Activated CD4-positive, alpha-beta memory T cell treated with anti-CD3 and anti-CD28 coated beads, Interleukin-2, amount 10 ng/mL, durations not matched to agents 7 days and 5 days (primary cell): ENCODE measurements at regions not wholly inside any gene's neighbourhood (a gene's known extent, or its start where the extent isn't known, plus 50 kb on each side); places are given as distances from the start of the nearest gene placed in this dataset.

Experiments
- CTCF ChIA-PET: fragments of 350-600 bp; sonication (Branson Sonifier 250); formaldehyde crosslinking; loops from one replicate; lab custom pipeline; 2021; ENCODE audit warnings: antibody characterized with exemption, inconsistent platforms; lab: Charles Lee
- POLR2A ChIA-PET: fragments of 350-600 bp; sonication (Branson Sonifier 250); formaldehyde crosslinking; loops from one replicate; lab custom pipeline; 2021; ENCODE audit warnings: antibody characterized with exemption; lab: Charles Lee
- DNase-seq: peaks from one replicate; pipeline ENCODE4 v3.0.0-alpha.2; 2020
- H3K27ac Mint-ChIP-seq: one replicate; pipeline ENCODE4 v1.8.0; 2021; ENCODE audit warnings: mild to moderate bottlenecking, mixed read lengths
- H3K27me3 Mint-ChIP-seq: one replicate; pipeline ENCODE4 v1.8.0; 2021; ENCODE audit warnings: mixed read lengths
- H3K36me3 Mint-ChIP-seq: one replicate; pipeline ENCODE4 v1.8.0; 2021; ENCODE audit warnings: low read depth, mixed read lengths
- H3K4me1 Mint-ChIP-seq: one replicate; pipeline ENCODE4 v1.8.0; 2021; ENCODE audit warnings: mixed read lengths
- H3K4me3 Mint-ChIP-seq: one replicate; pipeline ENCODE4 v1.8.0; 2021; ENCODE audit warnings: mild to moderate bottlenecking, mixed read lengths
- H3K9me3 Mint-ChIP-seq: one replicate; pipeline ENCODE4 v1.8.0; 2021; ENCODE audit warnings: mixed read lengths

GRCh38 chr10:21230219-21230618 is 295.3 kb downstream of the SKIDA1 start:
- CTCF ChIA-PET, result no interaction called here
- no peaks in the 10 kb centered on the region for H3K4me1 Mint-ChIP-seq
- H3K4me3 Mint-ChIP-seq, result no peak overlapping the region
- no peaks in the 10 kb centered on the region for H3K9me3 Mint-ChIP-seq
- H3K36me3 Mint-ChIP-seq, result no peaks in the 10 kb centered on the region
- POLR2A ChIA-PET, result no interaction called here
- H3K27me3 Mint-ChIP-seq, result no peaks in the 10 kb centered on the region
- no peak for DNase-seq
- no peak overlapping the region for H3K27ac Mint-ChIP-seq

GRCh38 chr10:21217748-21218367 is 307.6 kb downstream of the SKIDA1 start:
- POLR2A ChIA-PET, result no interaction called here
- no peaks in the 10 kb centered on the region for H3K4me1 Mint-ChIP-seq
- H3K36me3 Mint-ChIP-seq, result no peaks in the 10 kb centered on the region
- DNase-seq, result no peak
- no peak overlapping the region for H3K27ac Mint-ChIP-seq
- CTCF ChIA-PET, result no interaction called here
- H3K9me3 Mint-ChIP-seq, result peaks cover 2% of the 10 kb centered on the region
- no peak overlapping the region for H3K4me3 Mint-ChIP-seq
- H3K27me3 Mint-ChIP-seq, result no peaks in the 10 kb centered on the region

- CTCF ChIA-PET, result interaction anchor here (0.6 kb wide), 1 partner anchor 957 kb away, joined by 3 read pairs; no protein-coding TSS in a partner anchor
- peaks cover 2% of the 10 kb centered on the region for H3K9me3 Mint-ChIP-seq
- no peaks in the 10 kb centered on the region for H3K36me3 Mint-ChIP-seq
- no peak overlapping the region for H3K27ac Mint-ChIP-seq
- POLR2A ChIA-PET, result no interaction called here
- H3K4me1 Mint-ChIP-seq, result no peaks in the 10 kb centered on the region
- H3K27me3 Mint-ChIP-seq, result no peaks in the 10 kb centered on the region
- DNase-seq, result no peak
- no peak overlapping the region for H3K4me3 Mint-ChIP-seq
These were observed 308.4 kb downstream of the SKIDA1 start for GRCh38 chr10:21217107-21217506.

- peaks cover 3% of the 10 kb centered on the region for H3K27me3 Mint-ChIP-seq
- H3K36me3 Mint-ChIP-seq, result no peaks in the 10 kb centered on the region
- H3K4me1 Mint-ChIP-seq, result no peaks in the 10 kb centered on the region
- H3K4me3 Mint-ChIP-seq, result no peak overlapping the region
- peaks cover 2% of the 10 kb centered on the region for H3K9me3 Mint-ChIP-seq
- ChIA-PET CTCF (no interaction called here), POLR2A (no interaction called here)
- no peak for DNase-seq
- H3K27ac Mint-ChIP-seq, result no peak overlapping the region
These were observed 311.2 kb downstream of the SKIDA1 start for GRCh38 chr10:21214329-21214728.

- no peaks in the 10 kb centered on the region for H3K4me1 Mint-ChIP-seq
- no peak overlapping the region for H3K27ac Mint-ChIP-seq
- H3K27me3 Mint-ChIP-seq, result peaks cover 3% of the 10 kb centered on the region
- no peaks in the 10 kb centered on the region for H3K36me3 Mint-ChIP-seq
- peaks cover 2% of the 10 kb centered on the region for H3K9me3 Mint-ChIP-seq
- DNase-seq, result no peak
- no peak overlapping the region for H3K4me3 Mint-ChIP-seq
- CTCF ChIA-PET, result no interaction called here
- POLR2A ChIA-PET, result no interaction called here
These were observed 312.1 kb downstream of the SKIDA1 start for GRCh38 chr10:21213381-21213780.

- H3K4me3 Mint-ChIP-seq, result no peak overlapping the region
- CTCF ChIA-PET, result no interaction called here
- H3K9me3 Mint-ChIP-seq, result peaks cover 4% of the 10 kb centered on the region
- no peaks in the 10 kb centered on the region for H3K36me3 Mint-ChIP-seq
- POLR2A ChIA-PET, result no interaction called here
- no peak for DNase-seq
- no peaks in the 10 kb centered on the region for H3K4me1 Mint-ChIP-seq
- no peak overlapping the region for H3K27ac Mint-ChIP-seq
- peaks cover 3% of the 10 kb centered on the region for H3K27me3 Mint-ChIP-seq
These were observed 312.6 kb downstream of the SKIDA1 start for GRCh38 chr10:21212912-21213311.

GRCh38 chr10:21212348-21212747 is 313.1 kb downstream of the SKIDA1 start:
- ChIA-PET CTCF (no interaction called here), POLR2A (no interaction called here)
- Mint-ChIP-seq H3K36me3 (no peaks in the 10 kb centered on the region), H3K27ac (no peak overlapping the region), H3K9me3 (peaks cover 7% of the 10 kb centered on the region), H3K27me3 (peaks cover 3% of the 10 kb centered on the region), H3K4me1 (no peaks in the 10 kb centered on the region), H3K4me3 (no peak overlapping the region)
- DNase-seq, result no peak

- no peak for DNase-seq
- POLR2A ChIA-PET, result no interaction called here
- no peak overlapping the region for H3K4me3 Mint-ChIP-seq
- CTCF ChIA-PET, result interaction anchor here (0.7 kb wide), 1 partner anchor 610 kb away, joined by 4 read pairs; no protein-coding TSS in a partner anchor
- H3K4me1 Mint-ChIP-seq, result no peaks in the 10 kb centered on the region
- H3K9me3 Mint-ChIP-seq, result peaks cover 7% of the 10 kb centered on the region
- H3K27ac Mint-ChIP-seq, result no peak overlapping the region
- H3K36me3 Mint-ChIP-seq, result no peaks in the 10 kb centered on the region
- peaks cover 3% of the 10 kb centered on the region for H3K27me3 Mint-ChIP-seq
These were observed 312.4 kb upstream of the NEBL start for GRCh38 chr10:21209495-21209894.

- DNase-seq, result no peak
- no peak overlapping the region for H3K27ac Mint-ChIP-seq
- ChIA-PET POLR2A (no interaction called here), CTCF (interaction anchor here (0.7 kb wide), 1 partner anchor 610 kb away, joined by 4 read pairs; no protein-coding TSS in a partner anchor)
- H3K9me3 Mint-ChIP-seq, result peaks cover 5% of the 10 kb centered on the region
- no peaks in the 10 kb centered on the region for H3K36me3 Mint-ChIP-seq
- peaks cover 3% of the 10 kb centered on the region for H3K27me3 Mint-ChIP-seq
- H3K4me3 Mint-ChIP-seq, result no peak overlapping the region
- H3K4me1 Mint-ChIP-seq, result no peaks in the 10 kb centered on the region
These were observed 311.7 kb upstream of the NEBL start for GRCh38 chr10:21208666-21209316.

GRCh38 chr10:21207852-21208646 is 310.9 kb upstream of the NEBL start:
- Mint-ChIP-seq H3K36me3 (no peaks in the 10 kb centered on the region), H3K4me1 (no peaks in the 10 kb centered on the region), H3K9me3 (peaks cover 5% of the 10 kb centered on the region), H3K27me3 (peaks cover 3% of the 10 kb centered on the region), H3K27ac (no peak overlapping the region), H3K4me3 (no peak overlapping the region)
- ChIA-PET POLR2A (no interaction called here), CTCF (no interaction called here)
- DNase-seq, result no peak

- H3K4me3 Mint-ChIP-seq, result no peak overlapping the region
- no peak overlapping the region for H3K27ac Mint-ChIP-seq
- H3K4me1 Mint-ChIP-seq, result no peaks in the 10 kb centered on the region
- ChIA-PET CTCF (no interaction called here), POLR2A (no interaction called here)
- H3K27me3 Mint-ChIP-seq, result no peaks in the 10 kb centered on the region
- peaks cover 5% of the 10 kb centered on the region for H3K9me3 Mint-ChIP-seq
- no peak for DNase-seq
- no peaks in the 10 kb centered on the region for H3K36me3 Mint-ChIP-seq
These were observed 308.2 kb upstream of the NEBL start for GRCh38 chr10:21205328-21205727.

- H3K9me3 Mint-ChIP-seq, result peaks cover 6% of the 10 kb centered on the region
- H3K36me3 Mint-ChIP-seq, result no peaks in the 10 kb centered on the region
- no peaks in the 10 kb centered on the region for H3K4me1 Mint-ChIP-seq
- H3K27me3 Mint-ChIP-seq, result no peaks in the 10 kb centered on the region
- H3K27ac Mint-ChIP-seq, result no peak overlapping the region
- ChIA-PET CTCF (no interaction called here), POLR2A (no interaction called here)
- no peak overlapping the region for H3K4me3 Mint-ChIP-seq
- DNase-seq, result no peak
These were observed 306.5 kb upstream of the NEBL start for GRCh38 chr10:21203473-21204107.
